HCT116 (cell line): ENCODE measurements at regions not wholly inside any gene's neighbourhood (a gene's known extent, or its start where the extent isn't known, plus 50 kb on each side); places are given as distances from the start of the nearest gene placed in this dataset.

Experiments used
- ATAC-seq: fragments of 200-7000 bp; cut with Tn5 transposase; 2 replicates; pipeline ENCODE4 v1.9.1; 2020; ENCODE audit warnings: mild to moderate bottlenecking, moderate library complexity
- BruUV-seq: library from RNA; stranded (reverse); fragments of 400-500 nt; replicated peaks from 2 replicates; lab custom pipeline; 2021; lab: Mats Ljungman, UMichigan
- CTCF ChIA-PET: fragments of 300-600 bp; sonication (Branson Sonifier 250); formaldehyde crosslinking; loops from one replicate; lab custom pipeline; 2021; ENCODE audit warnings: antibody characterized with exemption; lab: Charles Lee
- POLR2A ChIA-PET: fragments of 300-600, 350-600 bp; sonication (Branson Sonifier 250); formaldehyde crosslinking; loops from one replicate; lab custom pipeline; 2021; ENCODE audit warnings: antibody characterized with exemption; lab: Charles Lee
- RAD21 ChIA-PET, 2 experiments: fragments of 300-600 bp; sonication (Branson Sonifier 250); formaldehyde crosslinking; loops; one replicate each; lab custom pipeline; 2023; ENCODE audit warnings: low total read pairs in 2 of 2; ENCODE audit not compliant: uncharacterized antibody in 2 of 2, unreplicated experiment in 2 of 2, low non-redundant PET in 1 of 2; lab: Charles Lee
- DNase-seq: peaks from one replicate; pipeline ENCODE4 v3.0.0-alpha.2; 2010; ENCODE audit warnings: low read depth, low spot score
- H2AFZ ChIP-seq: fragments of 200-600 bp; shearing (Covaris generic), sonication (generic); 2 replicates; pipeline ENCODE4 v1.6.1; 2017; ENCODE audit warnings: low read depth, mixed run types, mixed read lengths, antibody characterized with exemption, low read length; ENCODE audit not compliant: poor library complexity, severe bottlenecking
- H3K27ac ChIP-seq: 2 replicates; pipeline ENCODE4 v1.5.1; 2012; ENCODE audit warnings: low read depth, low read length
- H3K27me3 ChIP-seq: fragments of 200-600 bp; sonication (generic); 2 replicates; pipeline ENCODE4 v1.6.1; 2016; ENCODE audit warnings: mixed run types, low read length, mixed read lengths; ENCODE audit not compliant: insufficient read depth
- H3K36me3 ChIP-seq, 2 experiments: fragments of 200-500 bp in 1 of 2; fragments of 200-600 bp in 1 of 2; sonication (Bioruptor generic) in 1 of 2; sonication (generic) in 1 of 2; 2 replicates each; pipeline versions ENCODE4 v1.5.1 to v1.6.1; 2014 to 2016; ENCODE audit warnings: low read length in 2 of 2, inconsistent platforms in 1 of 2, mixed read lengths in 1 of 2, mixed run types in 1 of 2; ENCODE audit not compliant: insufficient read depth in 2 of 2, control insufficient read depth in 1 of 2
- H3K4me1 ChIP-seq, 2 experiments: fragments of 200-600 bp in 1 of 2; sonication (generic) in 1 of 2; 2 replicates each; pipeline versions ENCODE4 v1.5.1 to v1.6.1; 2012 to 2017; ENCODE audit warnings: low read length in 2 of 2, inconsistent platforms in 1 of 2, mild to moderate bottlenecking in 1 of 2, mixed read lengths in 1 of 2, mixed run types in 1 of 2, moderate library complexity in 1 of 2; ENCODE audit not compliant: insufficient read depth in 2 of 2, control insufficient read depth in 1 of 2
- H3K4me2 ChIP-seq: fragments of 200-600 bp; sonication (generic); 2 replicates; pipeline ENCODE4 v1.6.1; 2017; ENCODE audit warnings: mixed run types, low read length, mixed read lengths
- H3K4me3 ChIP-seq, 2 experiments: fragments of 200-600 bp in 1 of 2; sonication (generic) in 1 of 2; replicated peaks in 1 of 2; 2 replicates each; pipeline ENCODE4 v1.5.1; 2011 to 2016; ENCODE audit warnings: low read length in 2 of 2, control low read depth in 1 of 2, low read depth in 1 of 2, mild to moderate bottlenecking in 1 of 2, mixed read lengths in 1 of 2, mixed run types in 1 of 2
- H3K79me2 ChIP-seq: fragments of 200-600 bp; sonication (generic); 2 replicates; pipeline ENCODE4 v1.6.1; 2017; ENCODE audit warnings: mild to moderate bottlenecking, mixed run types, low read length, moderate library complexity, mixed read lengths; ENCODE audit not compliant: insufficient read depth
- H3K9ac ChIP-seq: fragments of 200-600 bp; sonication (generic); 2 replicates; pipeline ENCODE4 v1.6.1; 2016; ENCODE audit warnings: low read length, mixed read lengths
- H3K9me2 ChIP-seq: fragments of 200-600 bp; sonication (generic), shearing (Covaris generic); 2 replicates; pipeline ENCODE4 v1.6.1; 2017; ENCODE audit warnings: mixed run types, mild to moderate bottlenecking, moderate library complexity; ENCODE audit not compliant: insufficient read depth
- H3K9me3 ChIP-seq, 2 experiments: fragments of 200-500 bp in 1 of 2; fragments of 200-600 bp in 1 of 2; sonication (Bioruptor generic) in 1 of 2; sonication (generic) in 1 of 2; 2 replicates each; pipeline ENCODE4 v1.6.1; 2014 to 2017; ENCODE audit warnings: low read length in 2 of 2, mixed read lengths in 2 of 2, inconsistent platforms in 1 of 2, low read depth in 1 of 2, mild to moderate bottlenecking in 1 of 2, mixed run types in 1 of 2, moderate library complexity in 1 of 2; ENCODE audit not compliant: control insufficient read depth in 1 of 2, insufficient read depth in 1 of 2
- H4K20me1 ChIP-seq: fragments of 200-600 bp; sonication (generic), shearing (Covaris generic); 2 replicates; pipeline ENCODE4 v1.6.1; 2017; ENCODE audit warnings: mixed run types, mild to moderate bottlenecking, moderate library complexity; ENCODE audit not compliant: insufficient read depth
- ATF3 ChIP-seq: IDR thresholded peaks from 2 replicates; pipeline ENCODE4 v1.6.1; 2012
- CEBPB ChIP-seq: IDR thresholded peaks from 2 replicates; pipeline ENCODE4 v1.6.1; 2012; ENCODE audit warnings: low read depth
- EGR1 ChIP-seq: IDR thresholded peaks from 2 replicates; pipeline ENCODE4 v1.6.1; 2012; ENCODE audit warnings: low read depth
- ELF1 ChIP-seq: IDR thresholded peaks from 2 replicates; pipeline ENCODE4 v1.6.1; 2012; ENCODE audit warnings: low read depth, borderline replicate concordance
- EZH2 ChIP-seq: fragments of 200-600 bp; sonication (generic); IDR thresholded peaks from 2 replicates; pipeline ENCODE4 v1.6.1; 2017; ENCODE audit warnings: antibody characterized with exemption, mixed run types
- EZH2phosphoT487 ChIP-seq: fragments of 200-600 bp; IDR thresholded peaks from 2 replicates; pipeline ENCODE4 v1.6.1; 2018; ENCODE audit warnings: antibody characterized with exemption, borderline replicate concordance
- JUND ChIP-seq: IDR thresholded peaks from 2 replicates; pipeline ENCODE4 v1.6.1; 2012
- MAX ChIP-seq: IDR thresholded peaks from 2 replicates; pipeline ENCODE4 v1.6.1; 2012
- POLR2A ChIP-seq: IDR thresholded peaks from 2 replicates; pipeline ENCODE4 v1.7.0; 2011; ENCODE audit warnings: borderline replicate concordance; ENCODE audit not compliant: insufficient read depth, insufficient read length; ENCODE audit errors: extremely low read depth
- POLR2AphosphoS5 ChIP-seq: IDR thresholded peaks from 2 replicates; pipeline ENCODE4 v1.6.1; 2011; ENCODE audit warnings: mild to moderate bottlenecking, low read depth, low read length, moderate library complexity
- RAD21 ChIP-seq: IDR thresholded peaks from 2 replicates; pipeline ENCODE4 v1.6.1; 2012; ENCODE audit warnings: low read depth, mild to moderate bottlenecking
- REST ChIP-seq: IDR thresholded peaks from 2 replicates; pipeline ENCODE4 v1.6.1; 2012; ENCODE audit warnings: low read depth
- SIN3A ChIP-seq: IDR thresholded peaks from 2 replicates; pipeline ENCODE4 v1.6.1; 2012; ENCODE audit warnings: low read depth
- SP1 ChIP-seq: IDR thresholded peaks from 2 replicates; pipeline ENCODE4 v1.6.1; 2012; ENCODE audit warnings: low read depth
- TCF7L2 ChIP-seq: IDR thresholded peaks from 2 replicates; pipeline ENCODE4 v1.7.0; 2011; ENCODE audit warnings: borderline replicate concordance, inconsistent platforms; ENCODE audit not compliant: insufficient read depth, insufficient read length; ENCODE audit errors: extremely low read depth
- YY1 ChIP-seq: IDR thresholded peaks from 2 replicates; pipeline ENCODE4 v1.6.1; 2011; ENCODE audit warnings: low read length, low read depth, moderate library complexity, mild to moderate bottlenecking; ENCODE audit not compliant: insufficient replicate concordance; ENCODE audit errors: extremely low read depth
- ZBTB33 ChIP-seq: IDR thresholded peaks from 2 replicates; pipeline ENCODE4 v1.6.1; 2011; ENCODE audit warnings: mild to moderate bottlenecking, low read length, moderate library complexity; ENCODE audit not compliant: insufficient replicate concordance; ENCODE audit errors: extremely low read depth
- ZFX ChIP-seq: fragments of 450-650 bp; IDR thresholded peaks from 2 replicates; pipeline ENCODE4 v1.6.1; 2017
- ZNF274 ChIP-seq: fragments of 200-500 bp; sonication (Bioruptor generic); IDR thresholded peaks from 2 replicates; pipeline ENCODE4 v1.6.1; 2014; ENCODE audit warnings: mild to moderate bottlenecking, low read depth, low read length, inconsistent platforms
- intact Hi-C: fragments of 100-400 bp; cut with micrococcal nuclease; formaldehyde crosslinking; loops from 2 replicates; pipeline ENCODE4 v1.10.0; 2022

GRCh38 chr15:47839233-47839825, 122.0 kb downstream of the SEMA6D start:
- intact Hi-C loops: no loop called here
- no peak for DNase-seq
- Histone ChIP-seq H2AFZ (no peak overlapping the region), H3K4me3 (no peak overlapping the region), H3K9ac (no peak overlapping the region), H3K9me2 (no peaks in the 10 kb centered on the region), H3K36me3 (no peaks in the 10 kb centered on the region), H3K4me1 (no peaks in the 10 kb centered on the region), H4K20me1 (no peaks in the 10 kb centered on the region), H3K9me3 (peaks cover 5 to 42% of the 10 kb centered on the region in 2 experiments; a peak in 2 of 4 replicates), H3K79me2 (no peaks in the 10 kb centered on the region), H3K27me3 (no peaks in the 10 kb centered on the region), H3K4me2 (no peak overlapping the region), H3K27ac (no peak overlapping the region)
- ChIA-PET POLR2A (no interaction called here), CTCF (no interaction called here), RAD21 (no interaction called here)
- ATAC-seq: no peak
- no TSS peak for BruUV-seq
- TF ChIP-seq POLR2AphosphoS5 (no peak), ZNF274 (no peak), REST (no peak), POLR2A (no peak), ZBTB33 (no peak), EGR1 (no peak), ATF3 (no peak), YY1 (no peak), TCF7L2 (no peak), CEBPB (no peak), SP1 (no peak), ELF1 (no peak), RAD21 (no peak), ZFX (no peak), EZH2phosphoT487 (no peak), MAX (no peak), JUND (no peak), EZH2 (no peak), SIN3A (no peak)
